IMR-90 (cell line): ENCODE measurements at regions not wholly inside any gene's neighbourhood (a gene's known extent, or its start where the extent isn't known, plus 50 kb on each side); places are given as distances from the start of the nearest gene placed in this dataset.
A peak's percentile ranks its signal among the peaks of the same experiment; 100 is the strongest.

Experiments used
- ATAC-seq: fragments of 200-7000 bp; cut with Tn5 transposase; 2 replicates; pipeline ENCODE4 v1.9.1; 2020; ENCODE audit warnings: low read depth, mild to moderate bottlenecking, moderate library complexity
- BruUV-seq: library from RNA; stranded (reverse); fragments of 400-500 nt; replicated peaks from 2 replicates; lab custom pipeline; 2021; lab: Mats Ljungman, UMichigan
- CTCF ChIA-PET: fragments of 300-600 bp; formaldehyde crosslinking; extraction: SDS; loops from one replicate; lab custom pipeline; 2021; ENCODE audit warnings: antibody characterized with exemption; lab: Yijun Ruan, JAX
- POLR2A ChIA-PET: fragments of 300-600 bp; sonication (Branson Sonifier 250); formaldehyde crosslinking; loops from one replicate; lab custom pipeline; 2022; ENCODE audit warnings: antibody characterized with exemption; ENCODE audit not compliant: unreplicated experiment; lab: Charles Lee
- DNase-seq: peaks from one replicate; pipeline ENCODE4 v3.0.0; 2013
- H2AFZ ChIP-seq: replicated peaks from 2 replicates; pipeline ENCODE3; 2013; ENCODE audit warnings: low read length, mild to moderate bottlenecking; ENCODE audit not compliant: poor library complexity
- H2AK5ac ChIP-seq: 2 replicates; pipeline ENCODE4 v1.6.1; 2013; ENCODE audit warnings: low read depth, low read length, inconsistent platforms
- H2AK9ac ChIP-seq: replicated peaks from 2 replicates; pipeline ENCODE3; 2013; ENCODE audit warnings: mild to moderate bottlenecking, low read depth, low read length, moderate library complexity; ENCODE audit not compliant: poor library complexity
- H2BK120ac ChIP-seq: 2 replicates; pipeline ENCODE4 v1.6.1; 2013; ENCODE audit warnings: low read depth, low read length, inconsistent platforms
- H2BK15ac ChIP-seq: 3 replicates; pipeline ENCODE4 v1.6.1; 2013; ENCODE audit warnings: low read depth, low read length, inconsistent platforms
- H2BK20ac ChIP-seq: 2 replicates; pipeline ENCODE4 v1.6.1; 2013; ENCODE audit warnings: low read depth, mild to moderate bottlenecking, inconsistent platforms, low read length, moderate library complexity
- H2BK5ac ChIP-seq: 2 replicates; pipeline ENCODE4 v1.6.1; 2013; ENCODE audit warnings: mild to moderate bottlenecking, low read depth, low read length, inconsistent platforms; ENCODE audit not compliant: poor library complexity, severe bottlenecking
- H3K14ac ChIP-seq: replicated peaks from 2 replicates; pipeline ENCODE4 v1.6.1; 2013; ENCODE audit warnings: low read depth, low read length, inconsistent platforms
- H3K18ac ChIP-seq: 2 replicates; pipeline ENCODE4 v1.6.1; 2013; ENCODE audit warnings: low read depth, low read length, control low read depth
- H3K23ac ChIP-seq: 2 replicates; pipeline ENCODE4 v1.6.1; 2013; ENCODE audit warnings: low read depth, low read length, inconsistent platforms
- H3K27ac ChIP-seq: 2 replicates; pipeline ENCODE4 v1.5.1; 2013; ENCODE audit warnings: mild to moderate bottlenecking, control low read depth, low read length; ENCODE audit not compliant: insufficient read depth
- H3K27me3 ChIP-seq: 2 replicates; pipeline ENCODE4 v1.6.1; 2013; ENCODE audit warnings: low read length; ENCODE audit not compliant: control insufficient read depth, insufficient read depth
- H3K36me3 ChIP-seq: 2 replicates; pipeline ENCODE4 v1.6.1; 2013; ENCODE audit warnings: low read length, mixed read lengths; ENCODE audit not compliant: control insufficient read depth, insufficient read depth
- H3K4ac ChIP-seq: 2 replicates; pipeline ENCODE4 v1.6.1; 2013; ENCODE audit warnings: low read depth, low read length, inconsistent platforms
- H3K4me1 ChIP-seq: 2 replicates; pipeline ENCODE4 v1.6.1; 2013; ENCODE audit warnings: low read length, mixed read lengths; ENCODE audit not compliant: control insufficient read depth, insufficient read depth
- H3K4me2 ChIP-seq: 2 replicates; pipeline ENCODE4 v1.6.1; 2013; ENCODE audit warnings: low read depth, mild to moderate bottlenecking, control low read depth, low read length, moderate library complexity
- H3K4me3 ChIP-seq: 2 replicates; pipeline ENCODE4 v1.5.1; 2013; ENCODE audit warnings: low read depth, mild to moderate bottlenecking, control low read depth, low read length, moderate library complexity; ENCODE audit not compliant: insufficient read depth
- H3K56ac ChIP-seq: 2 replicates; pipeline ENCODE4 v1.6.1; 2013; ENCODE audit warnings: low read length, inconsistent platforms; ENCODE audit not compliant: insufficient read depth; ENCODE audit errors: extremely low read depth
- H3K79me1 ChIP-seq, 2 experiments: 2 replicates each; pipeline ENCODE4 v1.6.1; 2013; ENCODE audit warnings: low read length in 2 of 2, inconsistent platforms in 1 of 2, low read depth in 1 of 2
- H3K9ac ChIP-seq: 2 replicates; pipeline ENCODE4 v1.6.1; 2013; ENCODE audit warnings: low read depth, low read length, control low read depth
- H3K9me1 ChIP-seq: 2 replicates; pipeline ENCODE4 v1.6.1; 2013; ENCODE audit warnings: low read length, inconsistent platforms; ENCODE audit not compliant: insufficient read depth
- H3K9me3 ChIP-seq: 2 replicates; pipeline ENCODE4 v1.6.1; 2013; ENCODE audit warnings: low read length; ENCODE audit not compliant: control insufficient read depth, insufficient read depth
- H4K20me1 ChIP-seq: 2 replicates; pipeline ENCODE4 v1.6.1; 2013; ENCODE audit warnings: low read length, inconsistent platforms; ENCODE audit not compliant: insufficient read depth
- H4K5ac ChIP-seq: 2 replicates; pipeline ENCODE4 v1.6.1; 2013; ENCODE audit warnings: mild to moderate bottlenecking, low read depth, low read length, control low read depth
- H4K8ac ChIP-seq, 2 experiments: 2 replicates each; pipeline ENCODE4 v1.6.1; 2013; ENCODE audit warnings: low read depth in 2 of 2, low read length in 2 of 2, control low read depth in 1 of 2, inconsistent platforms in 1 of 2
- H4K91ac ChIP-seq: 2 replicates; pipeline ENCODE4 v1.6.1; 2013; ENCODE audit warnings: low read depth, low read length, inconsistent platforms; ENCODE audit not compliant: insufficient read depth
- BHLHE40 ChIP-seq: fragments of 150-350 bp; IDR thresholded peaks from 2 replicates; pipeline ENCODE4 v1.6.1; 2016; ENCODE audit warnings: mild to moderate bottlenecking, low read depth, low read length
- CEBPB ChIP-seq: IDR thresholded peaks from 2 replicates; pipeline ENCODE4 v1.6.1; 2012; ENCODE audit warnings: low read depth, low read length, improper control_type of control experiment
- CHD1 ChIP-seq: IDR thresholded peaks from 2 replicates; pipeline ENCODE4 v1.6.1; 2012; ENCODE audit warnings: low read depth, low read length, improper control_type of control experiment
- FOS ChIP-seq: fragments of 150-350 bp; IDR thresholded peaks from 2 replicates; pipeline ENCODE4 v1.6.1; 2016; ENCODE audit warnings: low read depth, low read length
- MAFK ChIP-seq: IDR thresholded peaks from 2 replicates; pipeline ENCODE4 v1.6.1; 2012; ENCODE audit warnings: low read depth, low read length, improper control_type of control experiment
- MAZ ChIP-seq: IDR thresholded peaks from 2 replicates; pipeline ENCODE4 v1.6.1; 2012; ENCODE audit warnings: low read depth, mild to moderate bottlenecking, low read length, improper control_type of control experiment, moderate library complexity, borderline replicate concordance
- MXI1 ChIP-seq: IDR thresholded peaks from 2 replicates; pipeline ENCODE4 v1.6.1; 2012; ENCODE audit warnings: low read depth, mild to moderate bottlenecking, low read length, moderate library complexity, borderline replicate concordance
- POLR2A ChIP-seq: IDR thresholded peaks from 2 replicates; pipeline ENCODE4 v1.6.1; 2012; ENCODE audit warnings: mild to moderate bottlenecking, low read depth, low read length
- RAD21 ChIP-seq: IDR thresholded peaks from 2 replicates; pipeline ENCODE4 v1.6.1; 2012; ENCODE audit warnings: low read length, improper control_type of control experiment
- RCOR1 ChIP-seq: IDR thresholded peaks from 2 replicates; pipeline ENCODE4 v1.6.1; 2012; ENCODE audit warnings: mild to moderate bottlenecking, low read length, improper control_type of control experiment; ENCODE audit not compliant: insufficient replicate concordance
- RFX5 ChIP-seq: IDR thresholded peaks from 2 replicates; pipeline ENCODE4 v1.8.0; 2012; ENCODE audit warnings: low read depth, mild to moderate bottlenecking, low read length, moderate library complexity
- SMC3 ChIP-seq: fragments of 150-350 bp; IDR thresholded peaks from 2 replicates; pipeline ENCODE4 v1.6.1; 2016; ENCODE audit warnings: low read depth, mild to moderate bottlenecking, antibody characterized with exemption, low read length, moderate library complexity
- WGBS, 2 experiments: methylation state at CpG; one replicate each; pipeline versions ENCODE4 v1.1.5 to v1.1.7; 2013; ENCODE audit warnings: missing lambda C conversion rate in 2 of 2; ENCODE audit not compliant: insufficient read length in 1 of 2; ENCODE audit errors: extremely low coverage in 2 of 2; 5-methylcytosine and 5-hydroxymethylcytosine counted together
- dilution Hi-C: fragments of 300-500 bp; cut with HindIII; formaldehyde crosslinking; loops from one replicate; pipeline ENCODE4 v1.14.3; 2018; ENCODE audit warnings: low sequenced_read_pairs; ENCODE audit not compliant: unreplicated experiment
- in situ Hi-C: fragments of 300-500 bp; cut with MboI; formaldehyde crosslinking; loops from 3 replicates; pipeline ENCODE4 v1.14.3; 2019; ENCODE audit warnings: low sequenced_read_pairs, inconsistent platforms, mixed read lengths
- intact Hi-C: fragments of 100-400 bp; cut with micrococcal nuclease; formaldehyde crosslinking; loops from 2 replicates; pipeline ENCODE4 v1.10.0; 2022
- TF ChIP-seq, protein P1 (sequence below): conservative IDR thresholded peaks from 2 replicates; pipeline ENCODE4 v1.5.1; 2012; ENCODE audit warnings: mild to moderate bottlenecking, low read depth, low read length, improper control_type of control experiment

DNA sequence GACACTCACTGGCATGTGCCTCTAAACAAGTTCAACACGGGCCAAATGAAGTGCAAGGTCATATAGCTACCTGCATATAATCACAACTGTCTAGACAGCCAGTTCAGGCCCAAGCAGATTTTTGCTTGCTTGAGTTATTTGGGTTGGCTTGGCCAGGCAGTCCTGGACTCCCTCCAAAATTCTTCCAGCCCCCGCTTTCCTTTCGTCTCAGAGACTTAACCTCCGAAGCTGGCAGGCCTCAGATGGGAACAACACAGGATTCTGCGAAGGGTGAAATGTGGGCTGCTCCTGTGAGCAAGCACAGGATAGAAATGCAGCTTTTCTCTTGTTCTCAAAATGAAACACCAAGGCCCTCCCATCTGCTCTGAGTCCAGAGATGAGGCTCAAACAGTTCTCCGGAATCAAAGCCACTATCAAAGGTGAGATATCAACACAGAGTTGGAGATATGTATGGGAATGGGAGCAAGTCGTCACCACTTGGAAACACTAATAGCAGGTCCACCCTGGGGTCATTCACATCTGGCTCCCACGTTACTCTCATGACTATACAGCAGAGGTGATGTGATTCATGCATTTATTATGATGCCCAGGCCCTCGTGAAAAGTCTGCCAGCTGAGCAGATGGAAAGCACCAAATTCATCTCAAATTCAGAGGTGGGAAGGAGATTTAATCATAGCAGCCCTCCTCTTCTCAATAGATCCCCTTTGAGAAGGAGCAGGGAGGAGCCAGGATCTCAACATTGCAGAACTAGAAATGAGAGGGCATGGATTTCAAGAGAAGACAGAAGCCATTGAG is 389.8 kb downstream of the NUAK1 start:
- no peaks in the 10 kb centered on the region for H3K9me1 ChIP-seq
- H3K23ac ChIP-seq: no peak overlapping the region
- H2AFZ ChIP-seq: no peak overlapping the region
- H2BK5ac ChIP-seq: no peak overlapping the region
- H4K5ac ChIP-seq: no peak overlapping the region
- DNase-seq (peak; percentile 74), ATAC-seq (peak; percentile 67)
- H3K4me2 ChIP-seq: peak overlapping the region; percentile 4; the same call in 1 of the 2 replicates
- no peak overlapping the region for H4K91ac ChIP-seq
- ChIA-PET POLR2A (no interaction called here), CTCF (interaction anchor here (0.6 kb wide), 1 partner anchor 110 kb away, joined by 3 read pairs; no protein-coding TSS in a partner anchor)
- H2BK120ac ChIP-seq: no peak overlapping the region
- in situ Hi-C loops: no loop called here
- H2AK5ac ChIP-seq: no peak overlapping the region
- BruUV-seq: no TSS peak
- H2BK15ac ChIP-seq: no peak overlapping the region
- peaks cover 3% of the 10 kb centered on the region; the same call in 1 of the 2 replicates for H3K4me1 ChIP-seq
- no peaks in the 10 kb centered on the region for H3K79me1 ChIP-seq
- no peak overlapping the region for H3K56ac ChIP-seq
- H3K36me3 ChIP-seq: no peaks in the 10 kb centered on the region
- H3K4ac ChIP-seq: no peak overlapping the region
- no peaks in the 10 kb centered on the region for H3K9me3 ChIP-seq
- intact Hi-C loops: no loop called here
- H3K27me3 ChIP-seq: peaks cover 2% of the 10 kb centered on the region
- H3K4me3 ChIP-seq: no peak overlapping the region
- H2AK9ac ChIP-seq: no peak overlapping the region
- no peak overlapping the region for H4K8ac ChIP-seq
- no peak overlapping the region for H2BK20ac ChIP-seq
- H4K20me1 ChIP-seq: no peaks in the 10 kb centered on the region
- TF ChIP-seq POLR2A (no peak), RFX5 (no peak), RCOR1 (no peak), FOS (no peak), MXI1 (no peak), CEBPB (no peak), SMC3 (no peak), CHD1 (no peak), MAFK (no peak), RAD21 (no peak), BHLHE40 (no peak), MAZ (no peak)
- TF ChIP-seq, protein P1, sequence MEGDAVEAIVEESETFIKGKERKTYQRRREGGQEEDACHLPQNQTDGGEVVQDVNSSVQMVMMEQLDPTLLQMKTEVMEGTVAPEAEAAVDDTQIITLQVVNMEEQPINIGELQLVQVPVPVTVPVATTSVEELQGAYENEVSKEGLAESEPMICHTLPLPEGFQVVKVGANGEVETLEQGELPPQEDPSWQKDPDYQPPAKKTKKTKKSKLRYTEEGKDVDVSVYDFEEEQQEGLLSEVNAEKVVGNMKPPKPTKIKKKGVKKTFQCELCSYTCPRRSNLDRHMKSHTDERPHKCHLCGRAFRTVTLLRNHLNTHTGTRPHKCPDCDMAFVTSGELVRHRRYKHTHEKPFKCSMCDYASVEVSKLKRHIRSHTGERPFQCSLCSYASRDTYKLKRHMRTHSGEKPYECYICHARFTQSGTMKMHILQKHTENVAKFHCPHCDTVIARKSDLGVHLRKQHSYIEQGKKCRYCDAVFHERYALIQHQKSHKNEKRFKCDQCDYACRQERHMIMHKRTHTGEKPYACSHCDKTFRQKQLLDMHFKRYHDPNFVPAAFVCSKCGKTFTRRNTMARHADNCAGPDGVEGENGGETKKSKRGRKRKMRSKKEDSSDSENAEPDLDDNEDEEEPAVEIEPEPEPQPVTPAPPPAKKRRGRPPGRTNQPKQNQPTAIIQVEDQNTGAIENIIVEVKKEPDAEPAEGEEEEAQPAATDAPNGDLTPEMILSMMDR: no peak
- dilution Hi-C loops: no loop called here
- no peak overlapping the region for H3K14ac ChIP-seq
- no peak overlapping the region for H3K18ac ChIP-seq
- H3K27ac ChIP-seq: no peak overlapping the region
- H3K9ac ChIP-seq: no peak overlapping the region
- WGBS, 2 experiments: no CpG with 5 or more reads among the region's 9 CpGs
